HG03469 (cell line): ENCODE measurements at regions not wholly inside any gene's neighbourhood (a gene's known extent, or its start where the extent isn't known, plus 50 kb on each side); places are given as distances from the start of the nearest gene placed in this dataset.

Experiments
- ATAC-seq: cut with Tn5 transposase; IDR thresholded peaks from one replicate; pipeline ENCODE4 v1.9.1; 2021; ENCODE audit warnings: mild to moderate bottlenecking, moderate library complexity, moderate number of reproducible peaks; ENCODE audit not compliant: unreplicated experiment

DNA sequence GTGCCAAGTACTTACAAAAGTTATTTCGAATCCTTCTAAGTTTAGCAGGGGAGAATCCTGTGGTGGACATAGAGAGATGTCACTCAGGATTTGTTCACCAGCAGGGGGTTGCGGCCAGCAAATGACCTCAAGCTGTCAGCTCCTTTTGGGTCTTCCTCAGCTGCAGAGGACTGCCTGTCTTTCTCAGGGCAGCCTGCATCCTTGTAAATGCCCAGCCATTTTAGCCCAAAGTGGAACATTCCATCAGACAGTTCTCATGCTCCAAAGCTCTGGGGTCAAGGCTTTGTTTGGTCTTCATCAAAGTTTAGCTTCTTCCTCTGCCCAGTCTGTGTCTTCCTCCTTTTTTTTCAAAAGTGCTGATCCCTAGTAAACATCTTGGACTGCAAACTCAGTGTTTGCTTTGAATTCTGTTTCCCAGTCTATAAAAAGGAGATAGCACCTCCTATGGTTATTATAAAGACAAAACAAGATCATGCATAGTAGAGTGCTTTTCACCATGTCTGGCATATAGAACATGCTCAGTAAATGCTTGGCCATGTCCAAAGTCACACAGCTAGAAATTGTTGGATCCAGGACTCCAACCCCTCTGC lies 156.4 kb upstream of the GATB start:
- no peak for ATAC-seq

DNA sequence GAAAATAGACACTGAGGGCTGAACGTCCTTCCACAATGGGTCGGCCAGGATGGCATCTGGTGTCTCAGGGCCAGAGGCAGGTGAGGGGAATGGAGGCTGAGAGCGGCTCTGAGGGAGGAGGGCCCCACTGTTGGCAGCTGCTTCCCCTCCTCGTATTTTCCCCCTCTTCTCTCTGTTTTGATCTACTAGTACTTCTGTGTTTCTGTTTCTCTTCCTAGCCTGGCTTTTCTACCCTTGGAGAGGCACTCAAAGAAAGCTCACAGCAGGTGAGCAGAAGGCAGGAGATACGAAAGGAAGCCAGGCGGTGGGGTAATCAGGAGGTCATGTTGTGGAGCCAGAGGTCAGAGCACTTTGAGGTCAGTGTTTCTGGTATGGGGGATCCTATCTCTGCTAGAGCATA lies 151.8 kb upstream of the GATB start:
- ATAC-seq, result no peak

GRCh38 chr4:151911970-151912369 lies 151.2 kb upstream of the GATB start:
- no peak for ATAC-seq

- no peak for ATAC-seq
Measured at GRCh38 chr4:151908734-151909497, 148.1 kb upstream of the GATB start.

DNA sequence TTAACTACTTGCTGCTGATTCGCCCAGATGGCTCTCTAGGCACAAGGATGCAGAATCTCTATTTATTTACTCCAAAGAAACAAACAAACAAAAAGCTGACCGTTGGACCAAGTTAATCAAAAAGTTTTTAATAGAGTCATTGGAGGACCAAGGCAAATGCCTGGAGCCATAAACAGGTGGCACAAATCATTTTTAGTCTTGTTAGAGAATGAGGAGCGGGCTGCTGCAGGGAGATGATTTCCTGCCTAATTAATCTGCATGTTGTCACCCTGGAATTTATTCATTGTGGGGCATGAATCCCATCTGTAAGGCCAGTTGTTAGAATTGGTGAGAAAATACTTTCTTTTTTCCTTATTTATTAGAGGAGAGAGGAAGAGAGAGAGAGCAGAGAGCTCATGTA lies 147.4 kb upstream of the GATB start:
- ATAC-seq, result no peak

- no peak for ATAC-seq
Measured at GRCh38 chr4:151906438-151906837, 145.6 kb upstream of the GATB start.

DNA sequence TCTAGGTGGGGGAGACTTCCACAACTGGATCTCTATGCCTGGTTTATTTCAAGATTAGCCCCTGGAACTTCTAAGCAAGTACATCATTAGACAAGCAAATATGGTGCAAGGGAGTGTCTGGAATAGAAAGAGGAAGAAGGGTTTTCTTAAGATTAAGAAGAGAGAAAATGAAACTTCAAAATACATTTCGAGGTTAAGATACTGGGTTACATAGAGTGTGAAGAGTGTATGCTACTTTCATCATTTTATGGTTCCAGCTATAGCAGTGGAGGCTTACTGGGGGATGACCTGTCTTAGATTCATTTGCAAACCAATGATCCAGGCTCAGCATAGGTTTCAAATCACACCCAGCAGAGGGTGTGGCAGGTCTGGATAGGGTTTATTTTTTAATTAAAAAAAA lies 144.4 kb upstream of the GATB start:
- ATAC-seq, result peak; percentile 95

DNA sequence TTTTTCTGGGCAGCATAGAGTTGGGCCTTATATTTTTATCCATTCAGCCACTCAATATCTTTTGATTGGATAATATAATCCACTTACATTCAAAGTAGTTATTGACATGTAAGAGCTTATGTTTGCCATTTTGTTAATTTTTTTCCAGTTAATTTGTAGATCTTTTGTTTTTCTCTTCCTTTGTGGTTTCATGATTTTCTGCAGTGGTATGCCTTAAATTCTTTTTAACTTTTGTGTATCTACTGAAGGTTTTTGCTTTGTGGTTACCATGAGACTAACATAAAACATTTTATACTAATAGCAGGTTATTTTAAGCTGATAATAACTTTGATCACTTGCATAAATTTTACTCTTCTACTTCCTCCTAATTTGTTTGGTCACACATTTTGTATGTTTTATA lies 140.8 kb upstream of the GATB start:
- no peak for ATAC-seq

DNA sequence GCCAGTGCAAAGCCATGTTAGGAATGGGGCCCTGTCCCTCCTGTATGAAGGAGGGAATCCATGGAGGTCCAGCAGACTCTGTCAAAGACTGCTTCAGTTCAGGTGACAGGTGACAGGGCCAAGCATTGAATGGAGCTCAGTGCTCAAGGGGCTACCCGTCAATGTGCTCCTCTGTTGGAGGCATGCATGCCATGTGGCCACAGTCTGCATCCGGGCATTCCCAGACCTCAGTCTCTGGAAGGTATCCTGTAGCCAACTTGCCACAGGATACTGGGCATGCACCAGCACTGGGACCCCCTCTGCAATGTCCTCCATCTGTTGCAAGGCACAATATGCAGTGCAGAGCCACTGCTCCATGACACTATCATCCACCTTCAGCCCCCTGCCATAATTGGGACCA lies 136.1 kb upstream of the GATB start:
- no peak for ATAC-seq

GRCh38 chr4:151895671-151896070 lies 134.9 kb upstream of the GATB start:
- no peak for ATAC-seq

GRCh38 chr4:151894246-151894645 lies 133.4 kb upstream of the GATB start:
- ATAC-seq, result no peak

- ATAC-seq, result peak; percentile 47
Measured at GRCh38 chr4:151888367-151888866, 127.6 kb upstream of the GATB start.

DNA sequence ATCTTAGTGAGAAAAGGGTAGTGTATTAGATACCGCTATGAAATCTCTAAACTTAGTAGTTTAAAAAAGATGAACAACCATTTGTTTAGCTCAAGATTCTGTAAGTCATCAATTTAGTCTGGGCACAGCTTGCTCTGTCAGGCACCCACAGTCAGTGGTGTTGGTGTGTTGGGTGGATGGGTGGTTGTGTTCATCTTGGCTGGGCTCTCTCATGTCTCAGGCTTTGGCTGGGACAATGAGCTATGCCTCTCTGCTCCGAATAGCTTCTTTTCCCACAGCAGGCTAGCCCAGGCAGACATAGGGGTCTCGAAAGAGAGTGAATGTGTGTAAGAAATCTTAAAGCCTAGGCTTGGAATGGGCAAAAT lies 127.0 kb upstream of the GATB start:
- ATAC-seq, result peak; percentile 15

GRCh38 chr4:151887031-151887815 lies 126.4 kb upstream of the GATB start:
- ATAC-seq, result peak; percentile 67

- ATAC-seq, result no peak
Measured at GRCh38 chr4:151885123-151885522, 124.3 kb upstream of the GATB start.

GRCh38 chr4:151883747-151884146 lies 122.9 kb upstream of the GATB start:
- ATAC-seq, result no peak

DNA sequence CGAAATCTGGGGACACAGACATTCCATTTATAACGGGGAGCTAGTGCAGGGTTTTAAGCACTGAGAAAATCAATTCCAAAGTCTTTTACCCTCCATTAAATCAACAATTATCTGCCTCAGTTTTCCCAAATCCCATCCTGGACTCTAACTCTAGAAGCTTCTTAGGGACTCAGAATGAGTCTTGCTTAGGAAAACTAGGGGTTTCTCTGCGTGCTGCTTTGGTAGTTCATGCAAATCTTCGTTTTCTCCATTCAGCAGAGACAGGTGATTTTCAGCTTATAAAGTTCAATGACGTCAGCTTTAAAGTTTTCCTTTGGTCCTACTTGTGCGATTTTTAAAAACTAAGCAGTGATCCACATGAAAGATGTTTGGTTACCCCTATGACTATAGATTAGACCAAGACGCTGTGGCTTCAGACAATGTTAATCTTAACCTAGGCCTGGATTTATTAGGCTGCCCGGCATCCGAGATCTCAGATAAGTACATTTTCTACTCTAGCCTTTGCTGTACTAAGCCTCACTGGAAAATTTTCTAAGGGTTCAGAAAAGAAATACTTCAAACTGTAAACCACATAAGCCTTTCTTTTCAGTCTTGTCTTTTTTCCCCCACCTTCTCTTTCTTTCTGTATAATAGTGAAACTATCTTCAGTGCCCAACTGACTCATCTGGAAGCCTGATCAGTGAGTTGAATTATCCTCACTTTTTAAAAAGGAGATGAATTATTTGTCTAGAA lies 121.4 kb upstream of the GATB start:
- ATAC-seq, result peak; percentile 55

- no peak for ATAC-seq
Measured at GRCh38 chr4:151879705-151880445, 119.1 kb upstream of the GATB start.

GRCh38 chr4:151876381-151876988 lies 115.7 kb upstream of the GATB start:
- ATAC-seq, result no peak

DNA sequence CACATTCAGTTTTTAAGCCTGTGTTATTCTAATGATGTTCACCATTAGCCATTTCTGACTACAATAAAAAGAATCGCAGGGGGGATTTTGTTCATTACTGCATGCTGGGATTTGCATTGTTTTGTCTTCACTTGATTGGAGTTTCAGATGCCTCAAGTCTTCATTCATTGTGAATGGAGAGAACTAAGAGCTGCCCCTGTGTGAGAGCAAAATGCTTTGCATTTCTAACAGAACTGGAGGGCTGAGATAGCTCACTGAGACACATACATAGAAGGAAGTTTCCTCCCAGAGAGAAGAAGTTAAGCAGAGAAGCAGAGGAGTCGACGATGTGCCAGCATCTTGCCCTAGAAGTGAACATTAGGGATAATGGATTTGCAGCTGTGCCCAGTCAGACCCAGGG lies 113.5 kb upstream of the GATB start:
- ATAC-seq, result no peak
